ENCODE measurements at regions not wholly inside any gene's neighbourhood (a gene's known extent, or its start where the extent isn't known, plus 50 kb on each side); places are given as distances from the start of the nearest gene placed in this dataset.
"Not testable (repeated sequence)": the region's sequence is repeated elsewhere in the genome, so short reads cannot be mapped to it uniquely, and the experiment has no call there.

DNA sequence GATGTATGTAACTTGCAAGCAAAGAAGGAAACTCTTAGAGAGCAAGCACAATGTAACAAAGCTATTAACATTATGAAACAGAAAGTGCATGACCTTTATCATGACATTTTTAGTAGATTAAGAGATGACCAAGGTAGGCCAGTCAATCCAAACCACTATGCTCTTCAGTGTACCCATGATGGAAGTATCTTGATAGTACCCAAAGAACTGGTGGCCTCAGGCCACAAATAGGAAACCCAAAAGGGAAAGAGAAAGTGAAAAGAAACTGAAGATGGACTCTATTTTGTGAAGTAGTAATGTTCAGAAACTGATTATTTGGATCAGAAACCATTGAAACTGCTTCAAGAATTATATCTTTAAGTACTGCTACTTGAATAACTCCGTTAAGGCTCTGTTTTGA lies 71.3 kb downstream of the PMAIP1 start:
- intact Hi-C loops (cut with micrococcal nuclease), result not testable (repeated sequence)

DNA sequence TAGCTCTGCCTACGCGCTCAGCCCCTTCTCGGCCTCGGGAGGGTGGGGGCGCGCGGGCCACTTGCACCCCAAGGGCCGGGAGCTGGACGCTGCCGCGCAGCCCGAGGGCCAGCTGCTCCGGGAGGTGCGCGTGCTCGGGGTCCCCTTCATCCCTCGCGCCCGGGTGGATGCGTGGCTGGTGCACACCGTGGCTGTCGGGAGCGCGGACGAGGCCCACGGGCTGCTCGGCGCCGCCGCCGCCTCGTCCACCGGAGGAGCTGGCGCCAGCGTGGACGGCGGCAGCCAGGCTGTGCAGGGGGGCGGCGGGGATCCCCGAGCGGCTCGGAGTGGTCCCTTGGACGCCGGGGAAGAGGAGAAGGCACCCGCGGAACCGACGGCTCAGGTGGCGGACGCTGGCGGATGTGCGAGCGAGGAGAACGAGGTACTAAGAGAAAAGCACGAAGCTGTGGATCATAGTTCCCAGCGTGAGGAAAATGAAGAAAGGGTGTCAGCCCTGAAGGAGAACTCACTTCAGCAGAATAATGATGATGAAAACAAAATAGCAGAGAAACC lies 69.8 kb downstream of the PMAIP1 start:
- intact Hi-C loops (cut with micrococcal nuclease), result not testable (repeated sequence)

DNA sequence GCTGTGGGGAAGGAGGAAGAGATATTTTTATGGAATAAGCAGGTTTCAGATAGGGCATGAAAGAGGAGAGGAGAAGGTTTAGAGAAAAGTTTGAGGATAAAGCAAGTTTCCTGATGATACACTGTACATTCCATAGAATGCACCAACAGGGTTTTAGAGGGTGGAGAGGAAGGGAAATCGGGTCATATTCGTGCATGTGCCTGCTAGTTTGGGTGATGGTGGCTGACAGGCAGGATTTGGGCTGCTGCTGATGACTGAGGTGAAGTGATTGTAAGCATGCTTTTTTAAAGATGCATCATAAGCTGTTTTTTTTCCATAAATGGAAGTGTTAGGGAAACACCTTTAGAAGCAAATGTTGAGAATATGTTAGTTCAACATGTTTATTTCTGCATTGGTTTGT lies 68.8 kb downstream of the PMAIP1 start:
- intact Hi-C loops (cut with micrococcal nuclease), result no loop called here

GRCh38 chr18:59967878-59968277 lies 68.1 kb downstream of the PMAIP1 start:
- intact Hi-C loops (cut with micrococcal nuclease), result no loop called here

DNA sequence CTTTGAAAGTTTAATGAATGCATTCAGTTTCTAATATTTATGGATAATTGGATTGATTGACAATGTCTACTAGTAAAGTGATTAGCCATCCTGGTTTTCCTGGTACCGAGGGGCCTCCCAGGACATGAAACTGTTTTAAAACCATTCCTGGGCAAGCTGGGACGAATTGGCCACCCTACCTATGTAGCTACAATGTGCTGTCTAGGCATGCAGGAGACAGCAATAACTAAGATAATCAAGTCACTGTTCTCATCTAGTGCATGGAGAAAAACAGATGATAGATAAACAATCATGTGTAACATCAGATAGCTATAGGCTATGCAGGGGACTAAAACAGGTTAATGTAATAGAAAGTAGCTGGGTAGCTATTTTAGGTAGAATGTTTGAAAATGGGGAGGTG lies 67.1 kb downstream of the PMAIP1 start:
- intact Hi-C loops (cut with micrococcal nuclease), result no loop called here

DNA sequence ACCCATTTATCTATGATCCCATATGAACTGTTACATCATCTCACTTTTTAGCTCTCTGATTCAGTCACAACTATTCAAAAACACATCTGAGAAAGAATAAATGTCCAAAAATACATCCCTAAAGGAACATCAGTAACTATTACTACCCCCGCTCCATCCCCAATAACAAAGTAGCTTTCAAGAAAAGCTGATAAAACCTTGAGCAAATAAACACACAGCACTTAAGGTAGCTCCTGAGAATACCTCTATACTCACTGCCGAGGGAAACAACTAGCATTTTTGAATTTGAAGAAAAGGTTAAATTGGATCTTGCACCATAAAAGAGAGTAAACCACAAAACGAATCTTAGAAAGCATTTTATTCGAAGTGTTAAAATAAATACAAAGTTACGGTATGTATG lies 63.4 kb downstream of the PMAIP1 start:
- intact Hi-C loops (cut with micrococcal nuclease), result no loop called here

DNA sequence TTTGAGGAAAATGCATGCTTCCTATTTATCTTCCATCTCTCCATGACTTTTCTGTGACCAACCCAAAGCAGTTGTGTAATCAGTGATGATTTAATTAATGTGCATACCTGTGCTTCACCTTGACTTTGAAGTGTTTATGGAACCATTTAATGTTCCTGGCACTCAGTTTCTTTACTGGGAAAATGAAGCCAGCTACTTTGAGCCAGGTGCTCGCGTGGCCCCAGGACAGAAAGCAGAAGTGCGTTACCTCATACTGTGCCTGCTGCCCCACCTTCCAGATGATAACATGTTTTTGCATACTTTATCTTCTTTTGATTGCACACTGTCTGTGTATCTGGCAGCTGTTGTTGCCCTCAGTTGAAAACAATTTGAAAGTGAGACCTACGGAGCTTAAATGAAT lies 61.3 kb downstream of the PMAIP1 start:
- intact Hi-C loops (cut with micrococcal nuclease), result no loop called here

DNA sequence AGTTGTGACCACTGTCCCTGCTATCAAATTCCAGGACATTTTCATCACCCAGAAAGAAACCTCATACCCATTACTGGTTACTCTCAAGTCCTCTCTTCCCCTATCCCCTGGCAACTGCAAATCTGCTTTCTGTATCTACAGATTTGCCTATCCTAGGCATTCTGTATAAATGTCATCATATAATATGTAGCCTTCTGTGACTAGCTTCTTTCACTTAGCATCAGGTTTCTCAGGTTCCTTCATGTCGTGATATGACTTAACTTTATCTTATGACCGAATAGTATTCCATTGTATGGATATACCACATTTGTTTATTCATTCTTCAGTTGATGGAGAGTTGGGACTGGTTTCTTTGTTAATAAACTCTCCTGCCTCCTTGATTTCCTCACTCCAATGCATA lies 60.5 kb downstream of the PMAIP1 start:
- intact Hi-C loops (cut with micrococcal nuclease), result no loop called here

DNA sequence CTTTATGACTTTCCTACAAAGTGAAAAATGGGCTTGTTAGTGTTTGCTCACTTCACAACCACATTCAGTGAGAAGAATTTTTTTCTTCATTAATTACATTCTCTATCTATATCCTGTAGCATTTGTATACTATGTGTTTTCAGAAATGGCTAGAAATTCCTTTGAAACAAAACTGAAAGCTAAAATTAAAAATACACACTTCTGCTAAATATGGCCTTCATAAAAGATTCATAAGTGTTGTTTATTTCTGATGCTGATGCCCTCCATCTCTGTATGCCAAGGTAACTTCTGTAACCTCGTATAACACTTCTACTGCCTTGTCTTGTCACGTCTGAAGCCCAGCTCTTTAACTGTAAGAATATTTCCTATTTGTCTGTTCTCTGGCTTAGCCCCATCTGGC lies 59.8 kb downstream of the PMAIP1 start:
- intact Hi-C loops (cut with micrococcal nuclease), result no loop called here

- intact Hi-C loops (cut with micrococcal nuclease), result no loop called here
These were observed 59.3 kb downstream of the PMAIP1 start for GRCh38 chr18:59959073-59959472.

- intact Hi-C loops (cut with micrococcal nuclease), result no loop called here
These were observed 58.2 kb downstream of the PMAIP1 start for GRCh38 chr18:59957957-59958356.

DNA sequence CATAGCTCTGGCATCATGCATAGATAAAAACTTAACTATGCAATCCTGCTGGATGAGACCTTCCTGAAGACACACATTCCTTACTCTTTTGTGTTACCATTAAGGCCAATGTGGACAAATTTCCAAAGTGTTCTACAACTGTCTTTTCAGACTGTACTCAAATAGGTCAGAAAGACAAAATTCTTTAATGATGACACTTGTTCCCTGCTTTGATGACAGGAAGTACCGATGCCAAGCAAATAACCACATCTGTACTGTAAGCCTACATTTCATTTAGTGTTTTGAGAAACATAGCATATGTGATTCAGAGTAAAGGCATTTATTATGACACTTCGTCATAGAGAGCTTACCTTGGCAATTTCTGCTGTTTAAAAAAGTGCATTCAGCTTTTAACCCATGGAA lies 55.0 kb downstream of the PMAIP1 start:
- intact Hi-C loops (cut with micrococcal nuclease), result no loop called here

GRCh38 chr18:59954241-59954640 lies 54.4 kb downstream of the PMAIP1 start:
- intact Hi-C loops (cut with micrococcal nuclease), result no loop called here

All from T-helper 1 cell treated with Interleukin-12 subunit alpha and Interleukin-12 subunit beta and Interleukin-4 antibody, amounts not matched to agents 30 ng/mL and 1 ng/mL, for 36 hours (primary cell).